Stomach (tissue), 4 donors: ENCODE measurements at regions not wholly inside any gene's neighbourhood (a gene's known extent, or its start where the extent isn't known, plus 50 kb on each side); places are given as distances from the start of the nearest gene placed in this dataset.

ENCODE experiments used
- POLR2A ChIP-seq, 4 donors: fragments of 450-650 bp; IDR thresholded peaks; one replicate each; pipeline ENCODE4 v1.6.1; 2016; ENCODE audit warnings: antibody characterized with exemption in 4 of 4, control low read depth in 2 of 4, mild to moderate bottlenecking in 1 of 4, moderate library complexity in 1 of 4
- TF ChIP-seq, protein P1 (sequence below), 7 experiments: fragments of 450-650 bp in 4 of 7; fragments of 200-600 bp in 3 of 7; sonication (generic) in 3 of 7; IDR thresholded peaks; one replicate each; pipeline ENCODE4 v1.5.1; 2016 to 2019; ENCODE audit warnings: antibody characterized with exemption in 7 of 7, control low read depth in 2 of 7, mild to moderate bottlenecking in 1 of 7

DNA sequence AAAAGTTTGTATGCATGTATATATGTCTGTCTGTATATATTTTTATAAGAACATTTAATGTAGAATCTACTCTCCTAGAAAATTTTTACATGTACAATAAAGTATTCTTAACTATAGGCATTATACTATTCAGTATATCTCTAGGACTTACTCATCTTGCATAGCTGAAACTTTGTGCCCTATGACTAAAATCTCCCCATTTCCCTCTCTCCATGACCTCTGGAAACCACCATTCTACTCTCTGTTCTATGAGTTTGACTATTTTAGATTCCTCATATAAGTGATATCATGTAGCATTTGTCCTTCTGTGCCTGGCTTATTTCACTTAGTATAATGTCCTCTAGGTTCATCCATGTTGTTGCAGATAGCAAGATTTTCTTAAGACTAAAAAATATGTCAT, 205.1 kb upstream of the SMLR1 start:
- TF ChIP-seq, protein P1, sequence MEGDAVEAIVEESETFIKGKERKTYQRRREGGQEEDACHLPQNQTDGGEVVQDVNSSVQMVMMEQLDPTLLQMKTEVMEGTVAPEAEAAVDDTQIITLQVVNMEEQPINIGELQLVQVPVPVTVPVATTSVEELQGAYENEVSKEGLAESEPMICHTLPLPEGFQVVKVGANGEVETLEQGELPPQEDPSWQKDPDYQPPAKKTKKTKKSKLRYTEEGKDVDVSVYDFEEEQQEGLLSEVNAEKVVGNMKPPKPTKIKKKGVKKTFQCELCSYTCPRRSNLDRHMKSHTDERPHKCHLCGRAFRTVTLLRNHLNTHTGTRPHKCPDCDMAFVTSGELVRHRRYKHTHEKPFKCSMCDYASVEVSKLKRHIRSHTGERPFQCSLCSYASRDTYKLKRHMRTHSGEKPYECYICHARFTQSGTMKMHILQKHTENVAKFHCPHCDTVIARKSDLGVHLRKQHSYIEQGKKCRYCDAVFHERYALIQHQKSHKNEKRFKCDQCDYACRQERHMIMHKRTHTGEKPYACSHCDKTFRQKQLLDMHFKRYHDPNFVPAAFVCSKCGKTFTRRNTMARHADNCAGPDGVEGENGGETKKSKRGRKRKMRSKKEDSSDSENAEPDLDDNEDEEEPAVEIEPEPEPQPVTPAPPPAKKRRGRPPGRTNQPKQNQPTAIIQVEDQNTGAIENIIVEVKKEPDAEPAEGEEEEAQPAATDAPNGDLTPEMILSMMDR (IDR thresholded peaks at IDR 0.05) = no peak
- no peak for TF ChIP-seq POLR2A (IDR thresholded peaks at IDR 0.05)
